ENCODE measurements at regions not wholly inside any gene's neighbourhood (a gene's known extent, or its start where the extent isn't known, plus 50 kb on each side); places are given as distances from the start of the nearest gene placed in this dataset.
"Not testable (repeated sequence)": the region's sequence is repeated elsewhere in the genome, so short reads cannot be mapped to it uniquely, and the experiment has no call there.

- intact Hi-C loops (cut with DNase I), result loop anchor here in 2 of 4 donors (10.0 kb wide), 2 partner anchors 167 to 267 kb away; partner anchors contain the start of gene FAM43A (in 2 of the 2)
- peak overlapping the region; percentile 42 for H3K27ac ChIP-seq (ENCODE audit: low read length)
- DNase-seq (no peak), ATAC-seq (peak; percentile 46 to 48)
- no peaks in the 10 kb centered on the region for H3K9me3 ChIP-seq (ENCODE audit: control insufficient read depth, low read length)
- 60% methylated on average over 6 of the region's 6 CpGs for WGBS
- H3K4me1 ChIP-seq (ENCODE audit: control insufficient read depth, insufficient read depth, low read length), result peaks cover 11% of the 10 kb centered on the region
- no peak overlapping the region for H3K4me3 ChIP-seq (ENCODE audit: low read length)
- no peaks in the 10 kb centered on the region for H3K27me3 ChIP-seq (ENCODE audit: control insufficient read depth, insufficient read depth)
Observed at GRCh38 chr3:194951931-194952582, 266.4 kb downstream of the FAM43A start.

- intact Hi-C loops (cut with DNase I), result loop anchor here in 2 of 4 donors (10.0 kb wide), 2 partner anchors 168 to 268 kb away; partner anchors contain the start of gene FAM43A (in 2 of the 2)
- DNase-seq (peak in 1 of 3 donors; percentile 74), ATAC-seq (peak; percentile 65 to 72)
- no peaks in the 10 kb centered on the region for H3K27me3 ChIP-seq (ENCODE audit: control insufficient read depth, insufficient read depth)
- peaks cover 11% of the 10 kb centered on the region for H3K4me1 ChIP-seq (ENCODE audit: control insufficient read depth, insufficient read depth, low read length)
- 33% methylated on average over 6 of the region's 6 CpGs for WGBS
- H3K9me3 ChIP-seq (ENCODE audit: control insufficient read depth, low read length), result no peaks in the 10 kb centered on the region
- H3K27ac ChIP-seq (ENCODE audit: low read length), result no peak overlapping the region
- no peak overlapping the region for H3K4me3 ChIP-seq (ENCODE audit: low read length)
Observed at GRCh38 chr3:194952841-194953241, 267.2 kb downstream of the FAM43A start.

- peak overlapping the region; percentile 50 for H3K27ac ChIP-seq (ENCODE audit: low read length)
- intact Hi-C loops (cut with DNase I), result loop anchor here in 2 of 4 donors (10.0 kb wide), 2 partner anchors 168 to 268 kb away; partner anchors contain the start of gene FAM43A (in 2 of the 2)
- no peaks in the 10 kb centered on the region for H3K9me3 ChIP-seq (ENCODE audit: control insufficient read depth, low read length)
- H3K4me3 ChIP-seq (ENCODE audit: low read length), result no peak overlapping the region
- WGBS, result 58% methylated on average over 5 of the region's 5 CpGs
- peaks cover 11% of the 10 kb centered on the region for H3K4me1 ChIP-seq (ENCODE audit: control insufficient read depth, insufficient read depth, low read length)
- no peaks in the 10 kb centered on the region for H3K27me3 ChIP-seq (ENCODE audit: control insufficient read depth, insufficient read depth)
- no peak for DNase-seq
- ATAC-seq, result peak in 1 of 2 donors; percentile 22
Observed at GRCh38 chr3:194953291-194953690, 267.6 kb downstream of the FAM43A start.

GRCh38 chr3:194955546-194955945 lies 269.9 kb downstream of the FAM43A start:
- 91% methylated on average over 7 of the region's 7 CpGs for WGBS
- ATAC-seq (no peak), DNase-seq (no peak)
- Histone ChIP-seq H3K4me3 (ENCODE audit: low read length) (no peak overlapping the region), H3K27me3 (ENCODE audit: control insufficient read depth, insufficient read depth) (no peaks in the 10 kb centered on the region), H3K4me1 (ENCODE audit: control insufficient read depth, insufficient read depth, low read length) (peaks cover 11% of the 10 kb centered on the region), H3K27ac (ENCODE audit: low read length) (no peak overlapping the region), H3K9me3 (ENCODE audit: control insufficient read depth, low read length) (no peaks in the 10 kb centered on the region)
- intact Hi-C loops (cut with DNase I), result loop anchor here in 2 of 4 donors (10.0 kb wide), 2 partner anchors 171 to 271 kb away; partner anchors contain the start of gene FAM43A (in 2 of the 2)

- WGBS, result 92% methylated on average over 20 of the region's 20 CpGs
- no peaks in the 10 kb centered on the region for H3K27me3 ChIP-seq (ENCODE audit: control insufficient read depth, insufficient read depth)
- intact Hi-C loops (cut with DNase I), result loop anchor here in 2 of 4 donors (10.0 kb wide), 2 partner anchors 171 to 271 kb away; partner anchors contain the start of gene FAM43A (in 2 of the 2)
- peaks cover 11% of the 10 kb centered on the region for H3K4me1 ChIP-seq (ENCODE audit: control insufficient read depth, insufficient read depth, low read length)
- H3K4me3 ChIP-seq (ENCODE audit: low read length), result no peak overlapping the region
- ATAC-seq, result no peak
- no peaks in the 10 kb centered on the region for H3K9me3 ChIP-seq (ENCODE audit: control insufficient read depth, low read length)
- DNase-seq, result no peak
- no peak overlapping the region for H3K27ac ChIP-seq (ENCODE audit: low read length)
Observed at GRCh38 chr3:194955979-194956696, 270.5 kb downstream of the FAM43A start.

GRCh38 chr3:194956697-194957396 lies 271.2 kb downstream of the FAM43A start:
- intact Hi-C loops (cut with DNase I), result loop anchor here in 2 of 4 donors (10.0 kb wide), 2 partner anchors 172 to 272 kb away; partner anchors contain the start of gene FAM43A (in 2 of the 2)
- Histone ChIP-seq H3K4me3 (ENCODE audit: low read length) (no peak overlapping the region), H3K27ac (ENCODE audit: low read length) (no peak overlapping the region), H3K4me1 (ENCODE audit: control insufficient read depth, insufficient read depth, low read length) (peaks cover 11% of the 10 kb centered on the region), H3K9me3 (ENCODE audit: control insufficient read depth, low read length) (no peaks in the 10 kb centered on the region), H3K27me3 (ENCODE audit: control insufficient read depth, insufficient read depth) (no peaks in the 10 kb centered on the region)
- 84% methylated on average over 17 of the region's 17 CpGs for WGBS
- DNase-seq (no peak), ATAC-seq (no peak)

- DNase-seq (no peak), ATAC-seq (no peak)
- intact Hi-C loops (cut with DNase I), result loop anchor here in 2 of 4 donors (10.0 kb wide), 2 partner anchors 173 to 273 kb away; partner anchors contain the start of gene FAM43A (in 2 of the 2)
- Histone ChIP-seq H3K4me3 (ENCODE audit: low read length) (no peak overlapping the region), H3K27me3 (ENCODE audit: control insufficient read depth, insufficient read depth) (no peaks in the 10 kb centered on the region), H3K4me1 (ENCODE audit: control insufficient read depth, insufficient read depth, low read length) (peaks cover 8% of the 10 kb centered on the region), H3K27ac (ENCODE audit: low read length) (no peak overlapping the region), H3K9me3 (ENCODE audit: control insufficient read depth, low read length) (no peaks in the 10 kb centered on the region)
- 73% methylated on average over 7 of the region's 7 CpGs for WGBS
Observed at GRCh38 chr3:194957743-194958240, 272.1 kb downstream of the FAM43A start.

- Histone ChIP-seq H3K9me3 (ENCODE audit: control insufficient read depth, low read length) (no peaks in the 10 kb centered on the region), H3K27ac (ENCODE audit: low read length) (no peak overlapping the region), H3K27me3 (ENCODE audit: control insufficient read depth, insufficient read depth) (no peaks in the 10 kb centered on the region), H3K4me1 (ENCODE audit: control insufficient read depth, insufficient read depth, low read length) (peaks cover 2% of the 10 kb centered on the region), H3K4me3 (ENCODE audit: low read length) (no peak overlapping the region)
- no peak for ATAC-seq
- WGBS, result 88% methylated on average over 7 of the region's 7 CpGs
- intact Hi-C loops (cut with DNase I), result loop anchor here in 2 of 4 donors (10.0 kb wide), 2 partner anchors 174 to 274 kb away; partner anchors contain the start of gene FAM43A (in 2 of the 2)
- DNase-seq, result no peak
Observed at GRCh38 chr3:194959217-194959616, 273.5 kb downstream of the FAM43A start.

- not testable (repeated sequence) for H3K9me3 ChIP-seq (ENCODE audit: control insufficient read depth, low read length); H3K4me3 ChIP-seq (ENCODE audit: low read length); DNase-seq; H3K27me3 ChIP-seq (ENCODE audit: control insufficient read depth, insufficient read depth); H3K27ac ChIP-seq (ENCODE audit: low read length); ATAC-seq; H3K4me1 ChIP-seq (ENCODE audit: control insufficient read depth, insufficient read depth, low read length)
- intact Hi-C loops (cut with DNase I), result loop anchor here in 2 of 4 donors (10.0 kb wide), 2 partner anchors 175 to 275 kb away; partner anchors contain the start of gene FAM43A (in 2 of the 2)
- 93% methylated on average over 10 of the region's 10 CpGs for WGBS
Observed at GRCh38 chr3:194959666-194960065, 274.0 kb downstream of the FAM43A start.

- no peak overlapping the region for H3K4me3 ChIP-seq (ENCODE audit: low read length)
- no peaks in the 10 kb centered on the region for H3K9me3 ChIP-seq (ENCODE audit: control insufficient read depth, low read length)
- ATAC-seq, result peak in 1 of 2 donors; percentile 15
- 92% methylated on average over 14 of the region's 14 CpGs for WGBS
- H3K27ac ChIP-seq (ENCODE audit: low read length), result no peak overlapping the region
- DNase-seq, result no peak
- intact Hi-C loops (cut with DNase I), result no loop called here
- peaks cover 2% of the 10 kb centered on the region for H3K4me1 ChIP-seq (ENCODE audit: control insufficient read depth, insufficient read depth, low read length)
- no peaks in the 10 kb centered on the region for H3K27me3 ChIP-seq (ENCODE audit: control insufficient read depth, insufficient read depth)
Observed at GRCh38 chr3:194960446-194961032, 274.9 kb downstream of the FAM43A start.
